ENCODE measurements at regions not wholly inside any gene's neighbourhood (a gene's known extent, or its start where the extent isn't known, plus 50 kb on each side); places are given as distances from the start of the nearest gene placed in this dataset.

DNA sequence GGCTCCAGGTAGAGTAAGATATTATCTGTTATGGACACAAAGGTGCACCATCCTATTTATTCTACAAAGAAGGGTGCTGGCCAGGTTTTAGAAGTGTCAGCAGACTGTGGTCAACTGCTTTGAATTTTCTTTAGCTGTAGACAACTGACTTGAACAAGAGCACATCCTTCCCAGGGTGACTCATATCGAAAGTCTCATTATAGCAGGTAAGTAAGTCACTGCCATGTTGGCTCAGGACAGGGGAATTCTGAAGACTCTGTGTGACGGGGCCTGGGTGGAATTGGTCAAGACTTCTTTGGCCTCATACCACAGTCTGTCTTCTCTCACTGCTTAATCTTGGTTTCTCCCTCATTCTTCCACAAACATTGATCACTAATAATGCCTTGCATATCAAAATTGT is 214.5 kb upstream of the CDH9 start:
- no peaks in the 10 kb centered on the region for H3K79me2 ChIP-seq (ENCODE audit: insufficient read depth, low read length)
- TF ChIP-seq EZH2 (IDR thresholded peaks at IDR 0.05; ENCODE audit: borderline replicate concordance, low read depth, low read length, severe bottlenecking), result no peak
- TF ChIP-seq, protein P1, sequence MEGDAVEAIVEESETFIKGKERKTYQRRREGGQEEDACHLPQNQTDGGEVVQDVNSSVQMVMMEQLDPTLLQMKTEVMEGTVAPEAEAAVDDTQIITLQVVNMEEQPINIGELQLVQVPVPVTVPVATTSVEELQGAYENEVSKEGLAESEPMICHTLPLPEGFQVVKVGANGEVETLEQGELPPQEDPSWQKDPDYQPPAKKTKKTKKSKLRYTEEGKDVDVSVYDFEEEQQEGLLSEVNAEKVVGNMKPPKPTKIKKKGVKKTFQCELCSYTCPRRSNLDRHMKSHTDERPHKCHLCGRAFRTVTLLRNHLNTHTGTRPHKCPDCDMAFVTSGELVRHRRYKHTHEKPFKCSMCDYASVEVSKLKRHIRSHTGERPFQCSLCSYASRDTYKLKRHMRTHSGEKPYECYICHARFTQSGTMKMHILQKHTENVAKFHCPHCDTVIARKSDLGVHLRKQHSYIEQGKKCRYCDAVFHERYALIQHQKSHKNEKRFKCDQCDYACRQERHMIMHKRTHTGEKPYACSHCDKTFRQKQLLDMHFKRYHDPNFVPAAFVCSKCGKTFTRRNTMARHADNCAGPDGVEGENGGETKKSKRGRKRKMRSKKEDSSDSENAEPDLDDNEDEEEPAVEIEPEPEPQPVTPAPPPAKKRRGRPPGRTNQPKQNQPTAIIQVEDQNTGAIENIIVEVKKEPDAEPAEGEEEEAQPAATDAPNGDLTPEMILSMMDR (IDR thresholded peaks at IDR 0.05; ENCODE audit: borderline replicate concordance, extremely low read depth, low read length, poor library complexity, severe bottlenecking), result no peak
- ATAC-seq (ENCODE audit: insufficient read depth, low read depth) (no peak), DNase-seq (no peak)
- no peaks in the 10 kb centered on the region for H3K4me1 ChIP-seq (ENCODE audit: insufficient read depth, low read length)
- no peaks in the 10 kb centered on the region for H3K9me3 ChIP-seq (ENCODE audit: insufficient read depth, low read length, severe bottlenecking)
- no peak overlapping the region for H3K4me2 ChIP-seq (ENCODE audit: insufficient read depth, low read length)
- H3K27me3 ChIP-seq (ENCODE audit: insufficient read depth, low read length, poor library complexity), result no peaks in the 10 kb centered on the region
- H2AFZ ChIP-seq (ENCODE audit: low read depth, low read length), result no peak overlapping the region
- H3K9ac ChIP-seq (ENCODE audit: low read depth, low read length), result no peak overlapping the region
- no peaks in the 10 kb centered on the region for H3K36me3 ChIP-seq (ENCODE audit: insufficient read depth, low read length)
- H3K27ac ChIP-seq (ENCODE audit: low read length), result no peak overlapping the region
- no peak overlapping the region for H3K4me3 ChIP-seq (ENCODE audit: low read depth in 1 of 2, low read length in 2 of 2)
- no peaks in the 10 kb centered on the region for H4K20me1 ChIP-seq (ENCODE audit: insufficient read depth, low read length)

DNA sequence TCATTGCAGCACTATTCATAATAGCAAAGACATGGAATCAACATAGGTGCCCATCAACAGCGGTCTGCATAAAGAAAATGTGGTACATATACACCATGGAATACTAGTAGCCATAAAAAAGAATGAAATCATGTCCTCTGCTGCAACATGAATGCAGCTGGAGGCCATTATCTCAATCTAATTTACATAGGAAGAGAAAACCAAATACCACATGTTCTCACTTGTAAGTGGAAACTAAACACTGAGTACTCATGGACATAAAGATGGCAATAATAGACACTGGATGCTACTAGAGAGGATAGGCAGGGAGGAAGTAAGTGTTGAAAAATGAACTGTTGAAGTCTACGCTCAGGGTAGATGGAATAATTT is 203.9 kb upstream of the CDH9 start:
- H3K27ac ChIP-seq (ENCODE audit: low read length), result no peak overlapping the region
- no peak for DNase-seq
- H3K27me3 ChIP-seq (ENCODE audit: insufficient read depth, low read length, poor library complexity), result no peaks in the 10 kb centered on the region
- no peak overlapping the region for H3K4me3 ChIP-seq (ENCODE audit: low read depth in 1 of 2, low read length in 2 of 2)
- H3K4me2 ChIP-seq (ENCODE audit: insufficient read depth, low read length), result no peak overlapping the region
- no peak for ATAC-seq (ENCODE audit: insufficient read depth, low read depth)
- H4K20me1 ChIP-seq (ENCODE audit: insufficient read depth, low read length), result no peaks in the 10 kb centered on the region
- H3K4me1 ChIP-seq (ENCODE audit: insufficient read depth, low read length), result no peaks in the 10 kb centered on the region
- H2AFZ ChIP-seq (ENCODE audit: low read depth, low read length), result no peak overlapping the region
- TF ChIP-seq, protein P1 (IDR thresholded peaks at IDR 0.05; ENCODE audit: borderline replicate concordance, extremely low read depth, low read length, poor library complexity, severe bottlenecking), result no peak
- no peak for TF ChIP-seq EZH2 (IDR thresholded peaks at IDR 0.05; ENCODE audit: borderline replicate concordance, low read depth, low read length, severe bottlenecking)
- no peaks in the 10 kb centered on the region for H3K79me2 ChIP-seq (ENCODE audit: insufficient read depth, low read length)
- no peak overlapping the region for H3K9ac ChIP-seq (ENCODE audit: low read depth, low read length)
- H3K36me3 ChIP-seq (ENCODE audit: insufficient read depth, low read length), result no peaks in the 10 kb centered on the region
- H3K9me3 ChIP-seq (ENCODE audit: insufficient read depth, low read length, severe bottlenecking), result no peaks in the 10 kb centered on the region

DNA sequence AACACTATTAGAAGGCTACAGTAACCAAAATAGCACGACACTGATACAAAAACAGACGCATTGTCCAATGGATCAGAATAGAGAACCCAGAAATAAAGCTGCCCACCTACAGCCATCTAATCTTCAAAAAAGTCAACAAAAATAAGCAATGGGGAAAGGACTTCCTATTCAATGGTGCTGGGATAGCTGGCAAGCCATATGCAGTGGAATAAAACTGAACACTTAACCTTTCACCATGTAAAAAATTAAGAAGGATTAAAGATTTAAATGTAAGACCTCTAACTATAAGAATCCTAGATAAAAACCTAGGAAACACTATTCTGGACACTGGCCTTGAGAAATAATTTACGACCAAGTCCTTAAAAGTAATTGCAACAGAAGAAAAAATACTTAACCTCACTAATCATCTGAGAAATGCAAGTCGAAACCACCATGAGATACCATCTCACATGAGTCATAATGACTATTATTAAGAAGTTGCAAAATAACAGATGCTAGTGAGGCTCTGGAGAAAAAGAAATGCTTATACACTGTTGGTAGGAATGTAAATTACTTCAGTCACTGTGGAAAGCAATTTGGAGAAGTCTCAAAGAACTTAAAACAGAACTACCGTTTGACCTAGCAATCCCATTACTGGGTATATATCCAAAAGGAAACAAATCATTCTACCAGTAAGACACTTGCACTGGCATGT is 203.3 kb upstream of the CDH9 start:
- H3K4me2 ChIP-seq (ENCODE audit: insufficient read depth, low read length), result no peak overlapping the region
- ATAC-seq (ENCODE audit: insufficient read depth, low read depth), result no peak
- no peaks in the 10 kb centered on the region for H3K4me1 ChIP-seq (ENCODE audit: insufficient read depth, low read length)

More for the DNA sequence above, 203.3 kb upstream of the CDH9 start:
- Histone ChIP-seq H3K9ac (ENCODE audit: low read depth, low read length) (no peak overlapping the region), H3K27me3 (ENCODE audit: insufficient read depth, low read length, poor library complexity) (no peaks in the 10 kb centered on the region), H3K4me3 (ENCODE audit: low read depth in 1 of 2, low read length in 2 of 2) (no peak overlapping the region), H2AFZ (ENCODE audit: low read depth, low read length) (no peak overlapping the region), H3K9me3 (ENCODE audit: insufficient read depth, low read length, severe bottlenecking) (no peaks in the 10 kb centered on the region), H3K79me2 (ENCODE audit: insufficient read depth, low read length) (no peaks in the 10 kb centered on the region), H3K36me3 (ENCODE audit: insufficient read depth, low read length) (no peaks in the 10 kb centered on the region), H4K20me1 (ENCODE audit: insufficient read depth, low read length) (no peaks in the 10 kb centered on the region), H3K27ac (ENCODE audit: low read length) (no peak overlapping the region)
- TF ChIP-seq EZH2 (IDR thresholded peaks at IDR 0.05; ENCODE audit: borderline replicate concordance, low read depth, low read length, severe bottlenecking), result no peak
- TF ChIP-seq, protein P1 (IDR thresholded peaks at IDR 0.05; ENCODE audit: borderline replicate concordance, extremely low read depth, low read length, poor library complexity, severe bottlenecking), result no peak
- DNase-seq, result no peak

All from DND-41 (cell line).